B cell (primary cell): ENCODE measurements at regions not wholly inside any gene's neighbourhood (a gene's known extent, or its start where the extent isn't known, plus 50 kb on each side); places are given as distances from the start of the nearest gene placed in this dataset.

ENCODE experiments used
- EZH2 ChIP-seq: IDR thresholded peaks from 2 replicates; pipeline ENCODE4 v1.6.1; 2012; ENCODE audit warnings: borderline replicate concordance, low read depth, mild to moderate bottlenecking, moderate library complexity, low read length; ENCODE audit not compliant: insufficient read depth, poor library complexity, severe bottlenecking
- TF ChIP-seq, protein P1 (sequence below): fragments of 200-600 bp; IDR thresholded peaks from one replicate; pipeline ENCODE4 v1.8.0; 2022; ENCODE audit warnings: antibody characterized with exemption, mild to moderate bottlenecking

DNA sequence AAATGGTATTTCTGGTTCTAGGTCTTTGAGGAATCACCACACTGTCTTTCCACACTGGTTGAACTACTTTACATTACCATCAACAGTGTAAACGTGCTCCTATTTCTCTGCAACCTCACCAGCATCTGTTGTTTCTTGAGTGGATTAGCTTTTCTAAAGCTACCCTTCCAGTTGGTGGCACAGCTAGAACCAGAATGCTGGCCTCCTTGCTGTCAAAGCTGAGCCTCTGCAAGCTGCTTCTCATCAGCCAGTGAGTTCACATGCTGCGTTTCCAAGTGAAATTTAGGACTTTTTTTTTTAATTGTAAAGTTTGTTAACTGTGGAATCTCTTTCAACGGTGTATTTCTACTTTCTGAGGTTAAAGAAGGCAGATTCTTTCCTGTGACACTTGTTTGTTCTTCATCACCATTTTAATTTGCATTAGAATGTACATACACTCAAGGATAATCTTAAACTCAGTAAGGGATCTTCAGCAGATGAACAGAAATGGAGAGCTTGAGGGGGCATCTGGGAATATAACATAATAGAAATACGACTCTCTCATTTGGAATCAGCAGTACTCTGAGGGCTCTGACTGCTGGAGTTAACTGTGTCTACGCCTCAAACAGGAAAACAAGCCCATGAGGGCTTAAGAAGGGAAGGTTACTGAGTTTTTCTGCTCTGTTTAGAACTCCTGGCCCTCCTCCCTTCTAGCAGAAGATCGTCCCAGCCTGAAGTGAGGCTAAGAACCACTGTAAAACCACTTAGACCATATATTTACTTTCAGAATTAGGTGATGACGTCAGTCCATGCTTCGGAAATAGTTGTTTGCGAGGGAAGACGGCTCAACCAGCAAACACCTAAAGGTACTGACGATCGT is 148.4 kb upstream of the FAM20A start:
- TF ChIP-seq, protein P1, sequence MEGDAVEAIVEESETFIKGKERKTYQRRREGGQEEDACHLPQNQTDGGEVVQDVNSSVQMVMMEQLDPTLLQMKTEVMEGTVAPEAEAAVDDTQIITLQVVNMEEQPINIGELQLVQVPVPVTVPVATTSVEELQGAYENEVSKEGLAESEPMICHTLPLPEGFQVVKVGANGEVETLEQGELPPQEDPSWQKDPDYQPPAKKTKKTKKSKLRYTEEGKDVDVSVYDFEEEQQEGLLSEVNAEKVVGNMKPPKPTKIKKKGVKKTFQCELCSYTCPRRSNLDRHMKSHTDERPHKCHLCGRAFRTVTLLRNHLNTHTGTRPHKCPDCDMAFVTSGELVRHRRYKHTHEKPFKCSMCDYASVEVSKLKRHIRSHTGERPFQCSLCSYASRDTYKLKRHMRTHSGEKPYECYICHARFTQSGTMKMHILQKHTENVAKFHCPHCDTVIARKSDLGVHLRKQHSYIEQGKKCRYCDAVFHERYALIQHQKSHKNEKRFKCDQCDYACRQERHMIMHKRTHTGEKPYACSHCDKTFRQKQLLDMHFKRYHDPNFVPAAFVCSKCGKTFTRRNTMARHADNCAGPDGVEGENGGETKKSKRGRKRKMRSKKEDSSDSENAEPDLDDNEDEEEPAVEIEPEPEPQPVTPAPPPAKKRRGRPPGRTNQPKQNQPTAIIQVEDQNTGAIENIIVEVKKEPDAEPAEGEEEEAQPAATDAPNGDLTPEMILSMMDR, result no peak
- no peak for TF ChIP-seq EZH2
